Loucy (cell line): ENCODE measurements at regions not wholly inside any gene's neighbourhood (a gene's known extent, or its start where the extent isn't known, plus 50 kb on each side); places are given as distances from the start of the nearest gene placed in this dataset.

Experiments
- CTCF ChIP-seq: fragments of 200-600 bp; sonication (generic); conservative IDR thresholded peaks from 2 replicates; pipeline ENCODE4 v1.5.1; 2014; ENCODE audit warnings: mild to moderate bottlenecking, antibody characterized with exemption, low read length
- EZH2phosphoT487 ChIP-seq: fragments of 200-600 bp; IDR thresholded peaks from 2 replicates; pipeline ENCODE4 v1.6.1; 2018; ENCODE audit warnings: antibody characterized with exemption, mild to moderate bottlenecking, moderate library complexity, borderline replicate concordance

- TF ChIP-seq CTCF = no peak
- TF ChIP-seq EZH2phosphoT487 = no peak
These were observed 64.3 kb upstream of the ID4 start for GRCh38 chr6:19772891-19773290.
